ENCODE measurements at regions not wholly inside any gene's neighbourhood (a gene's known extent, or its start where the extent isn't known, plus 50 kb on each side); places are given as distances from the start of the nearest gene placed in this dataset.

DNA sequence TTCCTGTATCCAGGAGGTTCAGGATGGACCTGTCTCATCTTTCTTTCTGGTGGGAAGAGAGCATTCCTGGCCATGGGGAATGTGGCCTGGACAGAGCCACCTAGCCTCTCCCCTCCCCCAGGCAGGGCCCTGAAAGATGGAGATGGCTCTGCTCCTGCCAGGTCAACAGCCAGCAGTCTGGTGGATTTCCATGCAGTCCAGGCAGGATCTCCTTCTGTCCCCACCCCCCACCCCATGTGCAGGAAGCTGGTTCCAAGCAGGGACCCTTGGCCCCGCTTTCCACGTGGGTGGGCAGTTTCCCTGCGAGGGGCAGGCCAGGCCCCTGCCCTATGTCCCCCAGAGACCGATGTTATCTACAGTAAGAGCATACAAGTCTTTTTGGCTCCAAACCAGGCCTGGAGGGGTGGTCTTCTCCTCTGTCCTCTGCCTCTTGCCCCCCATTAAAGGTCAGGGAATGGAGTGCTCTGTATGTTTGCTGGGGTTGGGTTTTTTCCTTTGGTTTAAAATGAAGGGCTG is 240.5 kb downstream of the SEC14L1 start:
- Histone ChIP-seq H4K20me1 (replicated peaks; ENCODE audit: control insufficient read depth, insufficient read depth, low read length) (peaks cover 71% of the 10 kb centered on the region), H3K4me1 (replicated peaks in 1 of 2; ENCODE audit: control insufficient read depth in 2 of 2, insufficient read depth in 2 of 2, low read length in 2 of 2) (peaks cover 8 to 39% of the 10 kb centered on the region in 2 experiments; a peak in 3 of 5 replicates), H3K27me3 (ENCODE audit: control insufficient read depth in 2 of 2, insufficient read depth in 2 of 2, low read length in 2 of 2) (no peaks in the 10 kb centered on the region), H3K36me3 (ENCODE audit: control insufficient read depth, insufficient read depth, low read length) (0 out of 3 replicates have a peak, but pooled peaks cover 6% of the 10 kb centered on the region), H2AFZ (ENCODE audit: low read depth, low read length) (no peak overlapping the region), H3K4me2 (ENCODE audit: insufficient read depth, low read length) (no peak overlapping the region), H3K27ac (ENCODE audit: extremely low read depth, low read depth, low read length) (no peak overlapping the region), H3K9ac (ENCODE audit: insufficient read depth in 1 of 2, low read depth in 2 of 2, low read length in 2 of 2) (peak overlapping the region in 1 of 2 experiments; percentile 71; a peak in 1 of 4 replicates), H3K9me3 (replicated peaks; ENCODE audit: control insufficient read depth, insufficient read depth, low read depth, low read length) (no peaks in the 10 kb centered on the region), H3K4me3 (no peak overlapping the region), H3K9me1 (ENCODE audit: control insufficient read depth, insufficient read depth, low read length) (no peaks in the 10 kb centered on the region), H3K79me2 (ENCODE audit: control insufficient read depth, insufficient read depth, low read length) (peaks cover 50% of the 10 kb centered on the region)
- no peak for ATAC-seq
- CTCF ChIA-PET (ENCODE audit: low intra/inter-chr PET ratio): no interaction called here
- TF ChIP-seq, protein P1, sequence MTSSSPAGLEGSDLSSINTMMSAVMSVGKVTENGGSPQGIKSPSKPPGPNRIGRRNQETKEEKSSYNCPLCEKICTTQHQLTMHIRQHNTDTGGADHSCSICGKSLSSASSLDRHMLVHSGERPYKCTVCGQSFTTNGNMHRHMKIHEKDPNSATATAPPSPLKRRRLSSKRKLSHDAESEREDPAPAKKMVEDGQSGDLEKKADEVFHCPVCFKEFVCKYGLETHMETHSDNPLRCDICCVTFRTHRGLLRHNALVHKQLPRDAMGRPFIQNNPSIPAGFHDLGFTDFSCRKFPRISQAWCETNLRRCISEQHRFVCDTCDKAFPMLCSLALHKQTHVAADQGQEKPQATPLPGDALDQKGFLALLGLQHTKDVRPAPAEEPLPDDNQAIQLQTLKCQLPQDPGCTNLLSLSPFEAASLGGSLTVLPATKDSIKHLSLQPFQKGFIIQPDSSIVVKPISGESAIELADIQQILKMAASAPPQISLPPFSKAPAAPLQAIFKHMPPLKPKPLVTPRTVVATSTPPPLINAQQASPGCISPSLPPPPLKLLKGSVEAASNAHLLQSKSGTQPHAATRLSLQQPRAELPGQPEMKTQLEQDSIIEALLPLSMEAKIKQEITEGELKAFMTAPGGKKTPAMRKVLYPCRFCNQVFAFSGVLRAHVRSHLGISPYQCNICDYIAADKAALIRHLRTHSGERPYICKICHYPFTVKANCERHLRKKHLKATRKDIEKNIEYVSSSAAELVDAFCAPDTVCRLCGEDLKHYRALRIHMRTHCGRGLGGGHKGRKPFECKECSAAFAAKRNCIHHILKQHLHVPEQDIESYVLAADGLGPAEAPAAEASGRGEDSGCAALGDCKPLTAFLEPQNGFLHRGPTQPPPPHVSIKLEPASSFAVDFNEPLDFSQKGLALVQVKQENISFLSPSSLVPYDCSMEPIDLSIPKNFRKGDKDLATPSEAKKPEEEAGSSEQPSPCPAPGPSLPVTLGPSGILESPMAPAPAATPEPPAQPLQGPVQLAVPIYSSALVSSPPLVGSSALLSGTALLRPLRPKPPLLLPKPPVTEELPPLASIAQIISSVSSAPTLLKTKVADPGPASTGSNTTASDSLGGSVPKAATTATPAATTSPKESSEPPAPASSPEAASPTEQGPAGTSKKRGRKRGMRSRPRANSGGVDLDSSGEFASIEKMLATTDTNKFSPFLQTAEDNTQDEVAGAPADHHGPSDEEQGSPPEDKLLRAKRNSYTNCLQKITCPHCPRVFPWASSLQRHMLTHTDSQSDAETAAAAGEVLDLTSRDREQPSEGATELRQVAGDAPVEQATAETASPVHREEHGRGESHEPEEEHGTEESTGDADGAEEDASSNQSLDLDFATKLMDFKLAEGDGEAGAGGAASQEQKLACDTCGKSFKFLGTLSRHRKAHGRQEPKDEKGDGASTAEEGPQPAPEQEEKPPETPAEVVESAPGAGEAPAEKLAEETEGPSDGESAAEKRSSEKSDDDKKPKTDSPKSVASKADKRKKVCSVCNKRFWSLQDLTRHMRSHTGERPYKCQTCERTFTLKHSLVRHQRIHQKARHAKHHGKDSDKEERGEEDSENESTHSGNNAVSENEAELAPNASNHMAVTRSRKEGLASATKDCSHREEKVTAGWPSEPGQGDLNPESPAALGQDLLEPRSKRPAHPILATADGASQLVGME (CRISPR knock-in tag; IDR thresholded peaks at IDR 0.05): no peak
- TF ChIP-seq EGR1 (conservative IDR thresholded peaks at IDR 0.05): no peak
- no peak for TF ChIP-seq HNRNPLL (IDR thresholded peaks at IDR 0.05; ENCODE audit: low read depth, low read length, poor library complexity, severe bottlenecking)
- TF ChIP-seq FOS (IDR thresholded peaks at IDR 0.05; ENCODE audit: extremely low read depth, insufficient read length): no peak
- no peak for TF ChIP-seq ZNF239 (CRISPR knock-in tag; IDR thresholded peaks at IDR 0.05)
- no peak for TF ChIP-seq ZBTB7A (IDR thresholded peaks at IDR 0.05; ENCODE audit: borderline replicate concordance, control insufficient read depth, low read depth, low read length)
- TF ChIP-seq MEIS2 (IDR thresholded peaks at IDR 0.05; ENCODE audit: partially characterized antibody): no peak
- TF ChIP-seq CXXC5 (CRISPR knock-in tag; IDR thresholded peaks at IDR 0.05): no peak
- TF ChIP-seq, protein P2, sequence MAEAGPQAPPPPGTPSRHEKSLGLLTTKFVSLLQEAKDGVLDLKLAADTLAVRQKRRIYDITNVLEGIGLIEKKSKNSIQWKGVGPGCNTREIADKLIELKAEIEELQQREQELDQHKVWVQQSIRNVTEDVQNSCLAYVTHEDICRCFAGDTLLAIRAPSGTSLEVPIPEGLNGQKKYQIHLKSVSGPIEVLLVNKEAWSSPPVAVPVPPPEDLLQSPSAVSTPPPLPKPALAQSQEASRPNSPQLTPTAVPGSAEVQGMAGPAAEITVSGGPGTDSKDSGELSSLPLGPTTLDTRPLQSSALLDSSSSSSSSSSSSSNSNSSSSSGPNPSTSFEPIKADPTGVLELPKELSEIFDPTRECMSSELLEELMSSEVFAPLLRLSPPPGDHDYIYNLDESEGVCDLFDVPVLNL (CRISPR knock-in tag; IDR thresholded peaks at IDR 0.05; ENCODE audit: low read depth): no peak
- no peak for TF ChIP-seq BACH1 (tag; IDR thresholded peaks at IDR 0.05)
- no peak for TF ChIP-seq MAFK (IDR thresholded peaks at IDR 0.05; ENCODE audit: low read length)
- TF ChIP-seq ZKSCAN3 (CRISPR knock-in tag; IDR thresholded peaks at IDR 0.05): no peak
- no peak for TF ChIP-seq ZNF133 (CRISPR knock-in tag; IDR thresholded peaks at IDR 0.05)
- WGBS (ENCODE audit: insufficient coverage, low coverage, missing lambda C conversion rate): 36% methylated on average over 4 of the region's 4 CpGs
- POLR2A ChIA-PET: interaction anchor here (0.8 kb wide), 1 partner anchor 14 kb away, joined by 4 read pairs; no protein-coding TSS in a partner anchor
- no peak for DNase-seq (ENCODE audit: extremely low read depth in 1 of 4, low spot score in 3 of 4)
- FAIRE-seq: no peak
- in situ Hi-C loops (cut with MboI): no loop called here
- intact Hi-C loops (cut with micrococcal nuclease): no loop called here
- no TSS peak for BruUV-seq (replicated peaks)
